Body of pancreas (tissue), 4 donors: ENCODE measurements at regions not wholly inside any gene's neighbourhood (a gene's known extent, or its start where the extent isn't known, plus 50 kb on each side); places are given as distances from the start of the nearest gene placed in this dataset. TPM values are rescaled to one million over a fixed set of nuclear protein-coding genes. Genes with fewer than 3 reads are reported as not detected.
"Not testable (repeated sequence)": the region's sequence is repeated elsewhere in the genome, so short reads cannot be mapped to it uniquely, and the experiment has no call there.

Experiments used
- ATAC-seq: fragments of 150-250 bp; one replicate; pipeline ENCODE4 v1.9.1; 2016
- DNase-seq, 4 donors: peaks; one replicate each; pipeline ENCODE4 v3.0.0-alpha.2; 2019
- H3K27ac ChIP-seq, 4 donors: fragments of 200-600 bp; sonication (generic); 1 replicate in 3 of 4; 2 replicates in 1 of 4; pipeline versions ENCODE4 v1.5.1 to v1.6.1; 2016 to 2019; ENCODE audit warnings: mild to moderate bottlenecking in 1 of 4, mixed read lengths in 1 of 4, moderate library complexity in 1 of 4
- H3K27me3 ChIP-seq, 2 donors: fragments of 200-600 bp; sonication (generic); one replicate each; pipeline ENCODE4 v1.6.0; 2016; ENCODE audit warnings: mild to moderate bottlenecking in 1 of 2
- H3K36me3 ChIP-seq, 2 donors: fragments of 200-600 bp; sonication (generic); replicated peaks in 1 of 2; 2 replicates each; pipeline ENCODE4 v1.5.1; 2016; ENCODE audit warnings: low read depth in 2 of 2; ENCODE audit not compliant: insufficient read depth in 1 of 2
- H3K4me1 ChIP-seq: fragments of 200-600 bp; sonication (generic); one replicate; pipeline ENCODE4 v1.6.0; 2016
- H3K4me3 ChIP-seq, 2 donors: fragments of 200-600 bp; sonication (generic); 1 replicate in 1 of 2; 2 replicates in 1 of 2; pipeline ENCODE4 v1.5.1; 2016 to 2019
- H3K9me3 ChIP-seq, 3 donors: fragments of 200-600 bp; sonication (generic); 1 replicate in 2 of 3; 2 replicates in 1 of 3; pipeline ENCODE4 v1.5.1; 2016
- WGBS, 2 donors: methylation state at CpG; one replicate each; pipeline ENCODE4 v1.1.5; 2017; 5-methylcytosine and 5-hydroxymethylcytosine counted together
- intact Hi-C: fragments of 100-400 bp; cut with DNase I; formaldehyde crosslinking; loops from one replicate; pipeline ENCODE4 v1.15.1; 2023
- microRNA-seq, 2 donors: library from miRNA; unstranded; fragments of <30 nt; microRNA quantifications; one replicate each; pipeline ENCODE4, GENCODE V29; 2016; ENCODE audit warnings: borderline number of aligned reads in 2 of 2, borderline replicate concordance in 2 of 2
- small RNA-seq: library from RNA; depleted of rRNA; stranded (forward); fragments of <200 nt; gene quantifications from one replicate; pipeline ENCODE3, GENCODE V24; 2016

- ATAC-seq, H3K36me3 ChIP-seq, H3K27ac ChIP-seq, H3K27me3 ChIP-seq, H3K4me1 ChIP-seq, H3K9me3 ChIP-seq, H3K4me3 ChIP-seq, DNase-seq, intact Hi-C loops: not testable (repeated sequence)
- WGBS, 2 donors: 40 to 69% methylated on average over 1 to 14 of the region's 16 CpGs
Observed at GRCh38 chr16:29605593-29606205, 57.3 kb upstream of the SPN start.

DNA sequence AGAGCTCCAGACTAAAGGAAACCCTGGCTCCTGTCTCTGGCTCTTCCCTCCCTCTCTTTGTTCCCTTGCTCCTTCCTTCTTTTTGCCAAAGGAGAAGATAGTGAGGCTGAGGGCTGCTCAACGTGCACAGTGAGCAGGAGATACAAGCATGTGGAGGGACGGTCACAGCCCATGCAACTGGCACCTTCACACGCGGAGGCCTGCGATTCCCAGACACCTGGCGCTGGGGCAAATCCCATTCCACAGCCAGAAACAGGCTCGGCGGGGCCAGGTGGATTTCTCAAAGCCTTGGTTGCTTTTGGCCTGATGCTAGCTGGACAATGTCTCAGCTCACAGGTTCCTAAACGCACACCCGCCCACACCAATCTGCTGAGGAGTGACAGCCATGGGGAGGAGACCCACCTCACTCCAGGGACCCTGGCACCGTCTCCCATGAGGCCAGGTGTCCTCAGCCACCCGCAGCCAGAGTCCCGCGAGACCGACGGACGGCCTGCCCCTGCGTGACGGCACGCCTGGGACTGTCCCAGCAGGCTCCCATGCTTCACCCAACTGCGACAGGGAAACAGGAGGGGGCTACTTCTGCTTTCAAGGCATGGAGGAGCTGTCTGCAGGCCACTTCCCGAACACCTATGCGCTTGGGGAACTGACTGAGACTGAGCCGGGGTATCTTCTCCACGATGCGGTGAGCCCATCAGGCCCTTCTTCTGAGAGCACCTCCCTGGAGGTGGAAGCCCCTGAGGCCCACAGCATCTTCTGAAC is 56.2 kb upstream of the SPN start:
- H3K4me1 ChIP-seq: not testable (repeated sequence)

GRCh38 chr16:29607428-29607823 is 55.6 kb upstream of the SPN start:
- intact Hi-C loops, H3K9me3 ChIP-seq, H3K27ac ChIP-seq, H3K4me3 ChIP-seq, H3K4me1 ChIP-seq, H3K36me3 ChIP-seq, ATAC-seq, DNase-seq, H3K27me3 ChIP-seq: not testable (repeated sequence)
- WGBS, 2 donors: 66 to 72% methylated on average over 8 to 11 of the region's 11 CpGs

More for the DNA sequence above, 56.2 kb upstream of the SPN start:
- DNase-seq, H3K27ac ChIP-seq, H3K4me3 ChIP-seq, intact Hi-C loops, H3K36me3 ChIP-seq, H3K27me3 ChIP-seq, ATAC-seq, H3K9me3 ChIP-seq: not testable (repeated sequence)
- 69 to 75% methylated on average over 8 to 16 of the region's 26 CpGs for WGBS, 2 donors

DNA sequence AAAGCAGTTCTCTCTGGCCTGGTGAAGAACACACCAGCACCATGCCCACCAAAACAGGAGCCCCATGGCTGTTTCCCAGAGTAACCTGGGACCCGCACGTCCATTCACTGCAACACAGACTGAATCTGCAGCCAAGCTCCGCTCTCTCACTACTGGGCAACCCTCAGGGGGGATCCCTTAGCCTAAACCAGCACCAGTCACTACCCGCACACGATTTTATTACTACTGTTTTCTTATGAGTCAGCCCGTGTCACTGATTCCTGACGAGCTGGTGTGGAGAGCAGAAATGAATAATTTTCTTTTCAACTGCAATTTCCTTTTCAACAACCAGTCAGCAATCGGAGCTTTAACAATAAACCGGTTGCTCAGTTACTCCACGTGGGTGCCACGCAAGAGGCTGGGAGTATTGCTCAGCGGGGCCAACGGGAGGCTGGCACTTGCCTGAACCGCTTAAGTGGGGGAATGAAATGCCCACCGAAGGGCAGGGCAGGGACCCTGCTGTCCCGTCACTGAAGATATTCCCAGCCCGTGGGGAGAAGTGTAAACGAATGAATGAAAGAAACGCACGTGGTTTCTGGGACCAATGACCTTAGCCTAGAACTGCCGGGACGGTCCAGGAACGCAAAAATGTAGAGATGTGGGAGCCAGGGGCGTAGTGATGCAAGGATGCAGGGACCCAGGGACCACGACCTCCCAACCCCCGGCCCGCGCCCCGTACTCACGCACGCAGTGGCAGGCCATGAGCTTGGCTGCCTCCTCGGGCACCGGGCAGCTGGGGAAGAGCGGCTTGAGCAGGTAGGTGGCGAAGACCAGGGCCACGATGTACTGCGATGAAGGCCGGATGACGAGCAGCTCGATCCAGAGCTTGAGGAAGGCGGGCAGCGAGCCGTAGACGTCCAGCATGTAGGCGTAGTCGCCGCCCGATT is 50.4 kb upstream of the SPN start:
- DNase-seq, H3K27me3 ChIP-seq, intact Hi-C loops, H3K27ac ChIP-seq, H3K4me3 ChIP-seq, H3K36me3 ChIP-seq, H3K9me3 ChIP-seq: not testable (repeated sequence)
- peak; percentile 20 for ATAC-seq
- 9 to 27% methylated on average over 34 to 43 of the region's 48 CpGs for WGBS, 2 donors
- H3K4me1 ChIP-seq: peaks cover 14% of the 10 kb centered on the region

Small RNA genes in the stretch of these regions (microRNA-seq; reads per million reads assigned to microRNA genes)
- gene MIR3680-2: 0 reads per million in 2 donors

Small RNA genes in the stretch of these regions (small RNA-seq; reads per million reads assigned to genes)
- gene MIR3680-2: not detected
